NCI-H2196 (cell line): ENCODE measurements at regions not wholly inside any gene's neighbourhood (a gene's known extent, or its start where the extent isn't known, plus 50 kb on each side); places are given as distances from the start of the nearest gene placed in this dataset.

Experiments used
- DNase-seq: peaks from one replicate; lab custom pipeline; 2025; ENCODE audit not compliant: unreplicated experiment; lab: John Stamatoyannopoulos, UW

- DNase-seq: no peak
Measured at GRCh38 chr6:156390621-156391020, 386.6 kb upstream of the ARID1B start.

- DNase-seq: no peak
Measured at GRCh38 chr6:156389296-156389695, 387.9 kb upstream of the ARID1B start.

- no peak for DNase-seq
Measured at GRCh38 chr6:156387472-156387871, 389.7 kb upstream of the ARID1B start.

GRCh38 chr6:156383059-156383458, 394.1 kb upstream of the ARID1B start:
- DNase-seq: no peak

- no peak for DNase-seq
Measured at GRCh38 chr6:156379392-156380289, 397.5 kb upstream of the ARID1B start.

- no peak for DNase-seq
Measured at GRCh38 chr6:156378853-156379252, 398.3 kb upstream of the ARID1B start.

GRCh38 chr6:156376091-156376490, 401.1 kb upstream of the ARID1B start:
- DNase-seq: no peak

- DNase-seq: no peak
Measured at GRCh38 chr6:156359912-156360311, 417.3 kb upstream of the ARID1B start.

GRCh38 chr6:156352861-156353260, 424.3 kb upstream of the ARID1B start:
- DNase-seq: no peak

GRCh38 chr6:156351346-156351966, 425.7 kb upstream of the ARID1B start:
- no peak for DNase-seq

GRCh38 chr6:156350337-156350736, 426.8 kb upstream of the ARID1B start:
- no peak for DNase-seq

GRCh38 chr6:156348849-156349248, 428.3 kb upstream of the ARID1B start:
- DNase-seq: no peak

- DNase-seq: no peak
Measured at GRCh38 chr6:156348424-156348823, 428.8 kb upstream of the ARID1B start.

- no peak for DNase-seq
Measured at GRCh38 chr6:156347656-156348055, 429.5 kb upstream of the ARID1B start.

- no peak for DNase-seq
Measured at GRCh38 chr6:156347246-156347645, 429.9 kb upstream of the ARID1B start.

- no peak for DNase-seq
Measured at GRCh38 chr6:156345700-156346099, 431.5 kb upstream of the ARID1B start.

- no peak for DNase-seq
Measured at GRCh38 chr6:156344491-156344890, 432.7 kb upstream of the ARID1B start.

- DNase-seq: no peak
Measured at GRCh38 chr6:156337801-156338200, 439.4 kb upstream of the ARID1B start.

- no peak for DNase-seq
Measured at GRCh38 chr6:156336733-156337132, 440.4 kb upstream of the ARID1B start.

- DNase-seq: no peak
Measured at GRCh38 chr6:156336089-156336488, 441.1 kb upstream of the ARID1B start.

GRCh38 chr6:156334966-156335365, 442.2 kb upstream of the ARID1B start:
- DNase-seq: no peak

GRCh38 chr6:156319707-156320106, 457.5 kb upstream of the ARID1B start:
- no peak for DNase-seq
